ENCODE measurements at regions not wholly inside any gene's neighbourhood (a gene's known extent, or its start where the extent isn't known, plus 50 kb on each side); places are given as distances from the start of the nearest gene placed in this dataset.

GRCh38 chr16:73521499-73521898, 473.6 kb upstream of the ZFHX3 start:
- DNase-seq (no peak), ATAC-seq (ENCODE audit: low FRiP score in 2 of 2) (no peak)
- Histone ChIP-seq H3K27me3 (no peaks in the 10 kb centered on the region), H3K36me3 (no peaks in the 10 kb centered on the region), H3K4me3 (no peak overlapping the region), H3K4me1 (no peaks in the 10 kb centered on the region), H3K27ac (no peak overlapping the region), H3K9me3 (no peaks in the 10 kb centered on the region)
- no peak for TF ChIP-seq POLR2AphosphoS5 (IDR thresholded peaks at IDR 0.05)
- no peak for TF ChIP-seq EP300 (IDR thresholded peaks at IDR 0.05)
- TF ChIP-seq CTCF (IDR thresholded peaks at IDR 0.05), result no peak
- TF ChIP-seq POLR2A (IDR thresholded peaks at IDR 0.05), result no peak
- 89 to 93% methylated on average over 4 of the region's 4 CpGs for WGBS, 2 donors

DNA sequence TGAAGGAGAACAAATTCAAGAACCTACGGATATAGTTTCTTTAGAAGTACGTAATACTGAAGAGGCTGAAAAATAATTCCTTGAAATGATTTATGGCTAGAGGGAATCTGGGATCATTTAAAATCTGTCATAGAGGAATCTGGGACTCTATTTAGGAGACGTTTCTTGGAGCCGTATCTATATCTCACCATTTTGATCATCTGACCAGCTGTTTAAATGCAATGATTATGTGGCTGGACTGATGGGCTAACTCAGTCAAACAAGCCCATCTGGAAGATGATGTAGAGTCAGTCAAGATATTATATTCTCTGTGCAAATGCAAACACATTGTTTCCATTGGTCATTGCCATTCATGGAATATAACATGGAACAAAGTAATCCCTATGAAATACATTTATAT, 467.7 kb upstream of the ZFHX3 start:
- H3K27ac ChIP-seq, result no peak overlapping the region
- H3K27me3 ChIP-seq, result no peaks in the 10 kb centered on the region
- H3K36me3 ChIP-seq, result no peaks in the 10 kb centered on the region
- H3K4me1 ChIP-seq, result no peaks in the 10 kb centered on the region
- ATAC-seq (ENCODE audit: low FRiP score in 2 of 2), result no peak
- H3K4me3 ChIP-seq, result no peak overlapping the region
- no peak for DNase-seq
- TF ChIP-seq POLR2A (IDR thresholded peaks at IDR 0.05), result no peak
- TF ChIP-seq CTCF (IDR thresholded peaks at IDR 0.05), result no peak
- TF ChIP-seq POLR2AphosphoS5 (IDR thresholded peaks at IDR 0.05), result no peak
- TF ChIP-seq EP300 (IDR thresholded peaks at IDR 0.05), result no peak
- 76 to 87% methylated on average over 4 of the region's 4 CpGs for WGBS, 2 donors
- H3K9me3 ChIP-seq, result no peaks in the 10 kb centered on the region

- Histone ChIP-seq H3K4me1 (no peaks in the 10 kb centered on the region), H3K4me3 (no peak overlapping the region), H3K36me3 (no peaks in the 10 kb centered on the region), H3K27ac (no peak overlapping the region), H3K9me3 (no peaks in the 10 kb centered on the region), H3K27me3 (no peaks in the 10 kb centered on the region)
- WGBS, 2 donors, result 69 to 89% methylated on average over 3 of the region's 3 CpGs
- no peak for TF ChIP-seq EP300 (IDR thresholded peaks at IDR 0.05)
- TF ChIP-seq POLR2AphosphoS5 (IDR thresholded peaks at IDR 0.05), result no peak
- no peak for TF ChIP-seq POLR2A (IDR thresholded peaks at IDR 0.05)
- no peak for TF ChIP-seq CTCF (IDR thresholded peaks at IDR 0.05)
- DNase-seq, result no peak
- ATAC-seq (ENCODE audit: low FRiP score in 2 of 2), result no peak
Observed at GRCh38 chr16:73510852-73511251, 462.9 kb upstream of the ZFHX3 start.

GRCh38 chr16:73506568-73507056, 458.7 kb upstream of the ZFHX3 start:
- Histone ChIP-seq H3K36me3 (no peaks in the 10 kb centered on the region), H3K9me3 (no peaks in the 10 kb centered on the region), H3K4me1 (no peaks in the 10 kb centered on the region), H3K27ac (no peak overlapping the region), H3K27me3 (no peaks in the 10 kb centered on the region), H3K4me3 (no peak overlapping the region)
- 91 to 93% methylated on average over 13 of the region's 13 CpGs for WGBS, 2 donors
- no peak for DNase-seq
- ATAC-seq (ENCODE audit: low FRiP score in 2 of 2), result no peak
- TF ChIP-seq POLR2AphosphoS5 (IDR thresholded peaks at IDR 0.05), result no peak
- TF ChIP-seq EP300 (IDR thresholded peaks at IDR 0.05), result no peak
- no peak for TF ChIP-seq CTCF (IDR thresholded peaks at IDR 0.05)
- no peak for TF ChIP-seq POLR2A (IDR thresholded peaks at IDR 0.05)

DNA sequence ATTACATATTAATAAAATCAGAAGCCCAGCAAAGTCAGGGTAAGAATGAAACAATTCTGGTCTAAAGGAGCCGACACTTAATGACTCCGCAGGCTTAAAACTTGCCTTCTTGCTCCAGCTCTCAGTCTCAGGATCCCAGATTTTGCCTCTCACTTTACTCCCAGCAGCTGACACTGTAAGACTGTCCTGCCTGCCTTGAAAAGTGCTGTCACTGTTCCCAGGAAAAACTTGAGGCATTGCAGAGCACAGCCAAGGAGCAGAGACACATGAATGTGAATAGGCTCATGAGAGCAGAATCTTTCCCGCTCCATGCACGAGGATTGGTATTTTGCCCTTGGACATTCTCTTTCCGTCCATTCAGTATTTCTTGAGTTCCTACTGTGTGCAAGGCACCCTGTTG, 457.6 kb upstream of the ZFHX3 start:
- H3K4me3 ChIP-seq, result no peak overlapping the region
- ATAC-seq (ENCODE audit: low FRiP score in 2 of 2), result peak in 1 of 2 donors; percentile 28
- WGBS, 2 donors, result 72 to 82% methylated on average over 5 of the region's 5 CpGs
- H3K27me3 ChIP-seq, result no peaks in the 10 kb centered on the region
- no peaks in the 10 kb centered on the region for H3K36me3 ChIP-seq
- TF ChIP-seq POLR2AphosphoS5 (IDR thresholded peaks at IDR 0.05) (no peak), EP300 (IDR thresholded peaks at IDR 0.05) (no peak), POLR2A (IDR thresholded peaks at IDR 0.05) (no peak), CTCF (IDR thresholded peaks at IDR 0.05) (no peak)
- no peaks in the 10 kb centered on the region for H3K9me3 ChIP-seq
- H3K4me1 ChIP-seq, result no peaks in the 10 kb centered on the region
- no peak for DNase-seq
- no peak overlapping the region for H3K27ac ChIP-seq

Measured in upper lobe of left lung (tissue), 6 donors.